ENCODE measurements at regions not wholly inside any gene's neighbourhood (a gene's known extent, or its start where the extent isn't known, plus 50 kb on each side); places are given as distances from the start of the nearest gene placed in this dataset.
"Not testable (repeated sequence)": the region's sequence is repeated elsewhere in the genome, so short reads cannot be mapped to it uniquely, and the experiment has no call there.

- no peak for DNase-seq (ENCODE audit: low read depth)
- no peak for TF ChIP-seq CTCF (IDR thresholded peaks at IDR 0.05; ENCODE audit: insufficient read depth, low read depth, low read length)
- no peak overlapping the region for H3K4me3 ChIP-seq (ENCODE audit: low read depth, low read length)
Observed at GRCh38 chr12:32983968-32984367, 87.4 kb upstream of the PKP2 start.

GRCh38 chr12:32983332-32983731, 86.8 kb upstream of the PKP2 start:
- no peak for TF ChIP-seq CTCF (IDR thresholded peaks at IDR 0.05; ENCODE audit: insufficient read depth, low read depth, low read length)
- no peak overlapping the region for H3K4me3 ChIP-seq (ENCODE audit: low read depth, low read length)
- DNase-seq (ENCODE audit: low read depth): no peak

DNA sequence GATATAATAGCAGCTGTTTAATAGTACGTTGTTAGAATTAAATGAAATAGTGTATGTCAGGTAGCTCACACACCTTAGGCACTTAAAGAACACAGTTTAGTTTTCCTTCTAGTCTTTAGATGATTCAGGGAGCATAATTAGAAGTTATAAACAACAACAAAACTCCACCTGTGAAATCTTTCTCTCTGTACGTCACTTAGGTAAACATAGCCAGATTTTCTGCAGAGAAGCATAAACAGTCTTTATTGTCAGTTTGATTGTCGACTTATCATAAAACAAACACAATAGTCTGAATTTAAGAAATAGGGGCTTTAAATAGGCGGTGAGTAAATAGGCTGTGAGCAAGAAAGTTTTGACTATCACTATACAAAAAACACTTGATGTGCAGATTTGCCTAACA, 84.6 kb upstream of the PKP2 start:
- no peak for TF ChIP-seq CTCF (IDR thresholded peaks at IDR 0.05; ENCODE audit: insufficient read depth, low read depth, low read length)
- DNase-seq (ENCODE audit: low read depth): no peak
- H3K4me3 ChIP-seq (ENCODE audit: low read depth, low read length): no peak overlapping the region

DNA sequence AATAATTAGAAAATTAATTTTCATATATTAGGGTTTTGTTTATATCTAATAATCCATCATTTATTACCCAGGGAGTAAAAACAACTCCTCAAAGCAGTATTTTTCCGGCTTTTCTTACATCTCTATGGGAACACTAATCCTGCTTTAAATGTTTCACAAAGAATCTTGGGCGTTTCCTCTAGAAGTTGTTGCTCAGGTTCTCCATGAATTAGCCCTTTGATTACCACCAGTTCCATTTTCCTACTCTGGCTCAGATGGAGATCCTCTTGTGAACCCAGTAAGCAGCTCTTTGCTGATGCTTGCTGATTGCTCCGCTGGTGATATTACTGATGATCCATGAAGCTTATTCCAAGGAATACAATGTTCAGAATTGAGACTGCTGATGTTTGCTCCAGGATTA, 78.5 kb upstream of the PKP2 start:
- no peak for TF ChIP-seq CTCF (IDR thresholded peaks at IDR 0.05; ENCODE audit: insufficient read depth, low read depth, low read length)
- DNase-seq (ENCODE audit: low read depth): no peak
- H3K4me3 ChIP-seq (ENCODE audit: low read depth, low read length): no peak overlapping the region

GRCh38 chr12:32970465-32971110, 74.0 kb upstream of the PKP2 start:
- no peak overlapping the region for H3K4me3 ChIP-seq (ENCODE audit: low read depth, low read length)
- no peak for DNase-seq (ENCODE audit: low read depth)
- TF ChIP-seq CTCF (IDR thresholded peaks at IDR 0.05; ENCODE audit: insufficient read depth, low read depth, low read length): no peak

DNA sequence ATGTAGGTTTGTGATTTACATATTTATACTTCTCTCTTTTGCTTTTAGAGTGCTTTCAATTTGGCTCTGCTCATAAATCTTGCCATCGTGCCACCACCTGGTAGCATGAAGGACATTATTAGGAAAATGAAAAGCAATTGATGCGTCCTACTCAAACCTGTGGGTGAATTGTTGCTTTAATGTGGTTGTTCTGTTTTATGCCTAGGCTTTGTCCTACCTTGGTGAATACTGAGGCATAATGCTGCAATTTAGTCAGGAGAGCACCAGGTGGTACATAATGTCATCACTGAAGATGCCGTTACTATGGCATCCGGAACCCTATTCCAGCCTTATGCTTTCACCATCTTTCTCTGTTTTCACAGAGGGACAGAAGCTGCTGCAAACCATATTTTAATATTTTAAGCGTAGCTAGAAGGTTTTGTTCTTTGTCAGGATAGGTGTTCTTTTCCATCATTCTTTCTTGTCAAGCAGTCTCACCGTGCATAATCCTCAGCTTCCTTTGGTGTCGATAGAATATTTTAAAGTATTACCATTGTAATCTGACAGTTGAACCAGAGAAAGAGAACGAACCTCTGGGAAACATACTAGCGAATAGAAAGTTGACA, 68.5 kb upstream of the PKP2 start:
- TF ChIP-seq CTCF (IDR thresholded peaks at IDR 0.05; ENCODE audit: insufficient read depth, low read depth, low read length): no peak
- no peak overlapping the region for H3K4me3 ChIP-seq (ENCODE audit: low read depth, low read length)
- no peak for DNase-seq (ENCODE audit: low read depth)

GRCh38 chr12:32956418-32956817, 59.8 kb upstream of the PKP2 start:
- not testable (repeated sequence) for DNase-seq (ENCODE audit: low read depth); H3K4me3 ChIP-seq (ENCODE audit: low read depth, low read length)
